Amniotic stem cell (primary cell): ENCODE measurements at regions not wholly inside any gene's neighbourhood (a gene's known extent, or its start where the extent isn't known, plus 50 kb on each side); places are given as distances from the start of the nearest gene placed in this dataset.

Experiments used
- DNase-seq: peaks from one replicate; lab custom pipeline; 2025; lab: John Stamatoyannopoulos, UW

DNA sequence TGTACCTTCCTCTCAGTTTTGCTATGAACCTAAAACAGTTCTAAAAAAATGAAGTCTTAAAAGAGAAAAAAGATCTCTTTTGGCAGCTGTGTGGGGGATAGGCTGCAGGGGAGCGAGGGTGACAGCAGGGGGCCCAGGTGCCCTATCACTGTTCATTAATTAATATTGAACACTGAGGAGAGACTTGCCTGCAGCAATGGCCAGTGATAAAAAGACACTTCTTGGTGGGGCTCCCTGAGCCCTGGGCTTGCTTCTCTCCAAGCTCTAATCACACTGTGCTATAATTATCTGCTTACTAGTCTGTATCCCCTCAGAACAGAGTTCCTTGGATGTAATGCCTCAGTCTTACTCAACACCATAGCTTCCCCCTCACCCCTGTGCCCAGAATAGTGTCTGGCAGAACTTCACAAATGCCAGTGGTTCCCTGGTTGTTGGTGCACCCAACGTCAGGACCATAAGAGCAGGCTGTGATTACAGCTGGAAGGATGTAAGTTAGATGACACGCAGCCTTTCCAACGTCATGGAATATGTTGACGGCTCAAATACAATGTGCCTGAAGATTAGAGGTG lies 52.0 kb upstream of the IRX6 start:
- DNase-seq, result no peak

DNA sequence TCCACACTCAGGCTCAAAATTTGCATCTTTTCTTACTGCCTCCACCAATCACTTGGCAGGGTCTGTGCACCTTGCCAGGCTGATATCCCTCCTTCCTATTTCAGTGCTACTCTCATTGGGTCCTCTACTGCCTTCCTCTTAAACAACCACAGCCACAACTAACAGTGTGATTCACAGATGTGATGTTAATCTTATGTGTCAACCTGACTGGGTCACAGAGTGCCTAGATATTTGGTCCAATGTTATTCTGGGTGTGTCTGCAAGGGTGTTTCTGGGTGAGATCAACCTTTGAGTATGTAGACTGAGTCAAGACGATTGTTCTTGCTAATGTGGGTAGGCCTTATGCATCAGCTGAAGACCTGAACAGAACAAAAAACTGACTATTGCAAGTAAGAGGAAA lies 51.3 kb upstream of the IRX6 start:
- no peak for DNase-seq

DNA sequence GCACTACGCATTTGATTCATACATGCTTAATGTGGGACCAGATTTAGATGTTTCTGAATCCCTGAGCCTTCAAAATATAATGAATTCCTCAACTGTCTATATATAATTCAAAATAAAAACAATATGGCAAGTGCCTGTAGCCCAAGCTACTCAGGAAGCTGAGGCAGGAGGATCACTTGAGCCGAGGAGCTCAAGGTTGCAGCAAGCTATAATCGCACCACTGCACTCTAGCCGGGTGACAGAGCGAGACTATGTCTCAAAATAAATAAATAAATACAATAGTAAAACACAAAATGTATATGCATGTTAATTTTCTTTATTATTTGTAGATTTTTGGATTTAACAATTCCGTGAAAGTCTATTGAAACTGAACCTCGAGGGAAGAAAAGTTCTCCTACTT lies 50.6 kb upstream of the IRX6 start:
- DNase-seq, result no peak

DNA sequence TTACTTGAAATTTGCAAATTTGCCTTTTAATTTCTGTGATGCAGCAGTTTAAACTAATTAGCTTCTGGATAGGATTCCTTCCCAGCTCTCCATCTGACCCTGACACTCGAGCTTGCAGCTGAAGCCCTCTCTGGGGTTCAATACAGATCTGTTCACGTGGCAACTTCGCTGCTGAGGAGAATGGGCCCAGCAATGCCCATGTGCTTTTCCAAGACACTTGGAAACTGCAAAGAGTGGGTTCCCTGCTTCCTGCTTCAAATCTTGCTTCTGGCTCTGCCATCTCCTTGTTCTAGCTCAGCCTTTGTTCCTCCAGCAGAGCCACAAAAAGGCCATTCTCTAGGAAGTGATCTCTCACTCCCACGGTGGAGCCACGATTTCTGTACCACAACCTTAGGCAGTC lies 50.0 kb upstream of the IRX6 start:
- no peak for DNase-seq
